OCI-LY3 (cell line): ENCODE measurements at regions not wholly inside any gene's neighbourhood (a gene's known extent, or its start where the extent isn't known, plus 50 kb on each side); places are given as distances from the start of the nearest gene placed in this dataset.

Experiments
- H2AFZ ChIP-seq: fragments of 200-600, 300-600 bp; shearing (Covaris generic); 2 replicates; pipeline ENCODE4 v1.6.0; 2014; ENCODE audit warnings: antibody characterized with exemption, low read depth, low read length
- H3K27ac ChIP-seq: fragments of 200-600, 300-600 bp; sonication (generic); 2 replicates; pipeline ENCODE4 v1.5.1; 2014; ENCODE audit warnings: mild to moderate bottlenecking, low read length, moderate library complexity, mixed read lengths
- H3K27me3 ChIP-seq: fragments of 200-600, 300-600 bp; sonication (generic); 2 replicates; pipeline ENCODE4 v1.6.1; 2014; ENCODE audit warnings: low read depth, low read length, mixed read lengths
- H3K36me3 ChIP-seq: fragments of 200-600, 300-600 bp; sonication (generic); replicated peaks from 2 replicates; pipeline ENCODE3; 2014; ENCODE audit warnings: low read depth, low read length, mixed read lengths
- H3K4me1 ChIP-seq: fragments of 300-600, 200-600 bp; sonication (generic); 2 replicates; pipeline ENCODE4 v1.6.1; 2014; ENCODE audit warnings: low read length, mixed read lengths
- H3K4me2 ChIP-seq: fragments of 200-600, 300-600 bp; sonication (generic); 2 replicates; pipeline ENCODE4 v1.6.1; 2014; ENCODE audit warnings: low read length, mixed read lengths
- H3K4me3 ChIP-seq: fragments of 300-600, 200-600 bp; sonication (generic); 2 replicates; pipeline ENCODE4 v1.5.1; 2014; ENCODE audit warnings: antibody characterized with exemption, mild to moderate bottlenecking, low read length, moderate library complexity
- H3K79me2 ChIP-seq: fragments of 300-600, 200-600 bp; shearing (Covaris generic); 2 replicates; pipeline ENCODE4 v1.6.1; 2014; ENCODE audit warnings: mild to moderate bottlenecking, low read length, mixed read lengths
- H3K9ac ChIP-seq: fragments of 300-600, 200-600 bp; shearing (Covaris generic); 2 replicates; pipeline ENCODE4 v1.6.0; 2014; ENCODE audit warnings: mild to moderate bottlenecking, low read length, moderate library complexity
- H3K9me3 ChIP-seq: fragments of 200-600, 300-600 bp; shearing (Covaris generic); 2 replicates; pipeline ENCODE4 v1.6.1; 2014; ENCODE audit warnings: low read length, mixed read lengths; ENCODE audit not compliant: insufficient read depth
- H4K20me1 ChIP-seq: fragments of 200-600, 300-600 bp; sonication (generic); 2 replicates; pipeline ENCODE4 v1.6.1; 2016; ENCODE audit warnings: low read length, mixed read lengths; ENCODE audit not compliant: insufficient read depth
- EZH2phosphoT487 ChIP-seq: fragments of 200-600 bp; shearing (Covaris generic); IDR thresholded peaks from 2 replicates; pipeline ENCODE4 v1.6.1; 2018; ENCODE audit warnings: antibody characterized with exemption, mixed run types, low read depth
- TF ChIP-seq, protein P1 (sequence below): fragments of 200-600, 300-600 bp; sonication (generic); IDR thresholded peaks from 2 replicates; pipeline ENCODE4 v1.5.1; 2014; ENCODE audit warnings: antibody characterized with exemption, low read length, low read depth

DNA sequence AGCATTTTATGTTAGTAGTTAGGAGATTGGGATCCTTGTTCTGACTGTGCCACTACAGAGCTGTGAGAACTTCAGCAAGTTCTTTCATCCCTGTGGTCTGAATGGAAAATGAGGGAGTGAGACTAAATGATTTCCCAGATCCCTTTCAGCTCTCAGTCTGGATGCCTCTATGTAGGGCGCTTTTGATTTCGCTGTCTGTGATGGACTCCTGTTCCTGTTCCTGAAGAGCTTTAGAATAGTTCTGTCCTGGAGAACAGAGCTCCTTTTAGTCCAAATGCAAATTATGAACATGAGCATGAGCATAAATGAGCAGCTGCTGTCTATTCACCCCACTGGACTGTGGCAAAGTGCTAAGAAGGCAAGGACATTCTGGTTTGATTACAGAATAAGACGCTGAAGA is 61.4 kb upstream of the NT5E start:
- no peak overlapping the region for H3K4me3 ChIP-seq
- H3K27ac ChIP-seq: no peak overlapping the region
- no peak overlapping the region for H3K9ac ChIP-seq
- H3K36me3 ChIP-seq: no peaks in the 10 kb centered on the region
- no peak for TF ChIP-seq EZH2phosphoT487
- TF ChIP-seq, protein P1, sequence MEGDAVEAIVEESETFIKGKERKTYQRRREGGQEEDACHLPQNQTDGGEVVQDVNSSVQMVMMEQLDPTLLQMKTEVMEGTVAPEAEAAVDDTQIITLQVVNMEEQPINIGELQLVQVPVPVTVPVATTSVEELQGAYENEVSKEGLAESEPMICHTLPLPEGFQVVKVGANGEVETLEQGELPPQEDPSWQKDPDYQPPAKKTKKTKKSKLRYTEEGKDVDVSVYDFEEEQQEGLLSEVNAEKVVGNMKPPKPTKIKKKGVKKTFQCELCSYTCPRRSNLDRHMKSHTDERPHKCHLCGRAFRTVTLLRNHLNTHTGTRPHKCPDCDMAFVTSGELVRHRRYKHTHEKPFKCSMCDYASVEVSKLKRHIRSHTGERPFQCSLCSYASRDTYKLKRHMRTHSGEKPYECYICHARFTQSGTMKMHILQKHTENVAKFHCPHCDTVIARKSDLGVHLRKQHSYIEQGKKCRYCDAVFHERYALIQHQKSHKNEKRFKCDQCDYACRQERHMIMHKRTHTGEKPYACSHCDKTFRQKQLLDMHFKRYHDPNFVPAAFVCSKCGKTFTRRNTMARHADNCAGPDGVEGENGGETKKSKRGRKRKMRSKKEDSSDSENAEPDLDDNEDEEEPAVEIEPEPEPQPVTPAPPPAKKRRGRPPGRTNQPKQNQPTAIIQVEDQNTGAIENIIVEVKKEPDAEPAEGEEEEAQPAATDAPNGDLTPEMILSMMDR: no peak
- H3K79me2 ChIP-seq: no peaks in the 10 kb centered on the region
- no peaks in the 10 kb centered on the region for H4K20me1 ChIP-seq
- no peaks in the 10 kb centered on the region for H3K4me1 ChIP-seq
- H3K27me3 ChIP-seq: no peaks in the 10 kb centered on the region
- no peaks in the 10 kb centered on the region for H3K9me3 ChIP-seq
- H2AFZ ChIP-seq: no peak overlapping the region
- no peak overlapping the region for H3K4me2 ChIP-seq

DNA sequence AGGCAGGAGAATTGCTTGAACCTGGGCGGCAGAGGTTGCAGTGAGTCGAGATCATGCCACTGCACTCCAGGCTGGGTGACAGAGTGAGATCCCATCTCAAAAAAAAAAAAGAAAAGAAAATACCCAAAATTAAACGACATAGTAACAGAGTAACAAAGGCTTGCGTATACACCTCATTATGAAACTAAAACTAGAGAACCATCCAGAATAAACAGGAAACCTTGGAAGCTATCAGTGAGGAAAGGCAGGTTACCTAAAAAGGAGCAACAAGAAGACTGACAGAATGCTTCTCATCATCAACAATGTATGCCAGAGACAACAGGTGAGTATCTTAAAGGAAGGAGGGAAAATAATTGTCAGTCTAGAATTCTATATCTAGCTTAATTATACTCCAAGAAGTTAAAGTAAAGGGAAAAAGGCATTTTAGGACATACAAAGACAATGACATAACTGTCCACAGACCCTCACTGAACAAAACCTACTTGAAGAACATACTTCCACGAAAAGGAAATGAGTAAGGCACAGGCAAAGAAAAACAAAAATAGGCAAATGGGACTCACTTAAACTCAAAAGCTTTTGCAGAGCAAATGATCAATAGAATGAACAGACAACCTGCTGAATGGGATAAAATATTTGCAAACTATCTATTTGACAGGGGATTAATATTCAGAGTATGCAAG is 64.1 kb upstream of the NT5E start:
- TF ChIP-seq, protein P1: no peak
- no peak for TF ChIP-seq EZH2phosphoT487
- Histone ChIP-seq H3K4me2 (no peak overlapping the region), H3K4me1 (no peaks in the 10 kb centered on the region), H4K20me1 (no peaks in the 10 kb centered on the region), H2AFZ (no peak overlapping the region), H3K27ac (no peak overlapping the region), H3K36me3 (no peaks in the 10 kb centered on the region), H3K79me2 (no peaks in the 10 kb centered on the region), H3K9me3 (no peaks in the 10 kb centered on the region), H3K4me3 (no peak overlapping the region), H3K9ac (no peak overlapping the region), H3K27me3 (no peaks in the 10 kb centered on the region)

DNA sequence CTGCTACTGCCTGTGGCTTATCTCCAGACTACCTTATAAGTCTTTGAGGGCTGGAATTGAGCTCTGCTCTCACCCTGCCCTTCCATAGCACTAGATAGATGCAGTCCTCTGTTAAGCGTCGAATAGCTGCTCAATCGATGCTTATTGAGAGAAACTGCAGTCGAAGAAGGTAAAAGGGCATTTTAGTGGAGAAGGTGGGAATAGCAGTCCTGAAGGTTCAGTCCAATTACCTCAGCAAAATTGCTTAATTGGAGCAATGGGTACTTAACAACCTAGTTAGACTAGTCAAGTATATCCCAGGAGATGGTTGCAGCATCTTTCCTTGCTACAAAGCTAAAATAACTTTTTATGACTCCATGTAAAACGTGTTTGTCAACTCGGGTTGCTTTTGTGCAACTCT is 66.8 kb upstream of the NT5E start:
- no peaks in the 10 kb centered on the region for H3K36me3 ChIP-seq
- no peaks in the 10 kb centered on the region for H3K4me1 ChIP-seq
- no peak overlapping the region for H3K4me3 ChIP-seq
- TF ChIP-seq EZH2phosphoT487: no peak
- TF ChIP-seq, protein P1: no peak
- H2AFZ ChIP-seq: no peak overlapping the region
- H3K9me3 ChIP-seq: no peaks in the 10 kb centered on the region
- H3K27me3 ChIP-seq: no peaks in the 10 kb centered on the region
- no peak overlapping the region for H3K9ac ChIP-seq
- H4K20me1 ChIP-seq: no peaks in the 10 kb centered on the region
- no peak overlapping the region for H3K27ac ChIP-seq
- no peaks in the 10 kb centered on the region for H3K79me2 ChIP-seq
- no peak overlapping the region for H3K4me2 ChIP-seq

DNA sequence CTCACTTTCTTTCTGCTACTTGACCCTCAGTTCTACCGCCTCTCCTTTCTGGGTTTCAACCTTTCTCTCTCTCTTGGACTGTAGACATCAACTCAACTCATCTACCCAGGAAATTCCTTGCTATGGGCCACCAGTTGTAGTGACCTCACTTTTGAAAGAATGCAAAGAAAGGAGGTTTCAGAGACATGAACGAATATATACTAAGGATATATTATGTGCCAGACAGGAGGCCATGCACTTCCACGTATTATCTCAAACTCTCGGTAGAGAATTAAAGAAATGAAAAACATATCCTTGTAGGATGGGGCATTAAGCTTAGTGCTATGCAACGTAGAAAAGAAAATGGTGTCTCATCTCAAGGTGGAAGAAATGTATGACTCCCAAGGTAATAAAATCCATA is 67.3 kb upstream of the NT5E start:
- TF ChIP-seq, protein P1: no peak
- TF ChIP-seq EZH2phosphoT487: no peak
- H3K9me3 ChIP-seq: no peaks in the 10 kb centered on the region

More for the DNA sequence above, 67.3 kb upstream of the NT5E start:
- H3K27me3 ChIP-seq: no peaks in the 10 kb centered on the region
- H3K36me3 ChIP-seq: no peaks in the 10 kb centered on the region
- no peaks in the 10 kb centered on the region for H3K4me1 ChIP-seq
- no peak overlapping the region for H2AFZ ChIP-seq
- H4K20me1 ChIP-seq: no peaks in the 10 kb centered on the region
- no peak overlapping the region for H3K27ac ChIP-seq
- H3K4me3 ChIP-seq: no peak overlapping the region
- no peaks in the 10 kb centered on the region for H3K79me2 ChIP-seq
- H3K4me2 ChIP-seq: no peak overlapping the region
- no peak overlapping the region for H3K9ac ChIP-seq
